BLaER1 treated with 17β-estradiol and CSF1 and Interleukin-3, amounts not matched to agents 10 nM and 100 nM (cell line): ENCODE measurements at regions not wholly inside any gene's neighbourhood (a gene's known extent, or its start where the extent isn't known, plus 50 kb on each side); places are given as distances from the start of the nearest gene placed in this dataset.
A peak's percentile ranks its signal among the peaks of the same experiment; 100 is the strongest.

Source experiments
- H3K27ac ChIP-seq, 11 experiments: shearing (Covaris generic); formaldehyde crosslinking; 2 replicates each; pipeline ENCODE4 v1.8.1; 2022
- H3K27me3 ChIP-seq, 11 experiments: shearing (Covaris generic); formaldehyde crosslinking; 2 replicates each; pipeline ENCODE4 v1.8.1; 2022
- H3K36me3 ChIP-seq, 11 experiments: shearing (Covaris generic); formaldehyde crosslinking; 2 replicates each; pipeline ENCODE4 v1.8.1; 2022
- H3K4me1 ChIP-seq, 10 experiments: shearing (Covaris generic); formaldehyde crosslinking; 2 replicates each; pipeline ENCODE4 v1.8.1; 2022
- H3K4me2 ChIP-seq, 11 experiments: shearing (Covaris generic); formaldehyde crosslinking; 2 replicates each; pipeline ENCODE4 v1.8.1; 2022
- H3K4me3 ChIP-seq, 10 experiments: shearing (Covaris generic); formaldehyde crosslinking; 2 replicates each; pipeline ENCODE4 v1.8.1; 2022
- H3K9ac ChIP-seq, 11 experiments: shearing (Covaris generic); formaldehyde crosslinking; 2 replicates each; pipeline ENCODE4 v1.8.1; 2022
- H3K9me3 ChIP-seq, 11 experiments: shearing (Covaris generic); formaldehyde crosslinking; replicated peaks in 1 of 11; 2 replicates each; pipeline ENCODE4 v1.8.1; 2022
- H4K20me1 ChIP-seq, 11 experiments: shearing (Covaris generic); formaldehyde crosslinking; 2 replicates each; pipeline ENCODE4 v1.8.1; 2022
- Cebpa-rat ChIP-seq, 11 experiments: shearing (Covaris generic); IDR thresholded peaks; 2 replicates each; pipeline ENCODE4 v1.8.1; 2022

DNA sequence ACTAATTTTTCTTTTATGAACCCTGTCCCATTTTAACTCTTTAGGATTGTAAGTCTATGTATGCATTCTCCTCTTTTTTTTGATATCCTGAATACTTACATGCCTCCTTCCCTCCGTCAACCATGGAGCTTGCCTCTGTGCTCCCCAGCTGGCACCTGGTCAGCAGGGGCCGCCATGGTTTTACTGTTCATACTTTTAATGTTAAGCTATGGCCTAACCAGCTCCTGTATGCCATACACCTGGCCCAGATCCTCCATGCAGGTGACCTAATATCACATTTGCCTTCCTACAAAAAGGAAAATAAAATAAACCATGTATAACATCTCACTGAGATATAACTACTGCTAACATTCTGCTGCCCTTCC lies 283.1 kb upstream of the TRIB2 start:
- no peaks in the 10 kb centered on the region for H4K20me1 ChIP-seq
- H3K4me2 ChIP-seq, result no peak overlapping the region
- H3K4me3 ChIP-seq, result no peak overlapping the region
- H3K27me3 ChIP-seq, result no peaks in the 10 kb centered on the region
- no peaks in the 10 kb centered on the region for H3K36me3 ChIP-seq
- H3K4me1 ChIP-seq, result peaks cover 5 to 27% (median 12%) of the 10 kb centered on the region in 10 experiments; a peak in 16 of 20 replicates
- no peak for TF ChIP-seq Cebpa-rat (IDR thresholded peaks at IDR 0.05)
- no peaks in the 10 kb centered on the region for H3K9me3 ChIP-seq
- H3K27ac ChIP-seq, result no peak overlapping the region
- H3K9ac ChIP-seq, result no peak overlapping the region

DNA sequence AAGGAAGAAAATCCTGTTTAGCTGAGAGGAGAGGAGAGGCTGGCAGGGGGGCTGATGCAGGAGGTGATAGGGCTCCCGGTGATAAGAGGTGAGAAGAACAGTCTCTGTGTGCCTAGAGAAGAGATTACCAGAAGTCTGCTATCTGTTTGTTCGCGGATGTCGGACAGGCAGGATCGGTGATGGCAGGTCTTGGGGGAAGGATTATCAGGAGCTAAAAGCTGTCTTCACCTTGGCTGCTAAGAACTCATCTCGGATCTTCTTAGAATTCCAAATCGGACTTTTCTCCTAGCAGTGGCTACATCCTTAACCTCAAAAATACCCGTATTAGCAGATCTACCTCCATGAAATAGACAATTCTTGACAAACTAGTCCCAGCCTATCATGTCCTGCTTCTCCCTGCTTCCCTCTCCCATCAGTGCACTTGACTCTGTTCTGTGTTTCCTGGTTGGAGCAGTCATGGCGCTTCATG lies 282.1 kb upstream of the TRIB2 start:
- TF ChIP-seq Cebpa-rat (IDR thresholded peaks at IDR 0.05), result no peak
- Histone ChIP-seq H4K20me1 (no peaks in the 10 kb centered on the region), H3K36me3 (no peaks in the 10 kb centered on the region), H3K4me2 (no peak overlapping the region), H3K4me3 (no peak overlapping the region), H3K4me1 (peaks cover 5 to 27% (median 12%) of the 10 kb centered on the region in 10 experiments; a peak in 16 of 20 replicates), H3K27ac (no peak overlapping the region), H3K27me3 (no peaks in the 10 kb centered on the region), H3K9ac (no peak overlapping the region), H3K9me3 (no peaks in the 10 kb centered on the region)

DNA sequence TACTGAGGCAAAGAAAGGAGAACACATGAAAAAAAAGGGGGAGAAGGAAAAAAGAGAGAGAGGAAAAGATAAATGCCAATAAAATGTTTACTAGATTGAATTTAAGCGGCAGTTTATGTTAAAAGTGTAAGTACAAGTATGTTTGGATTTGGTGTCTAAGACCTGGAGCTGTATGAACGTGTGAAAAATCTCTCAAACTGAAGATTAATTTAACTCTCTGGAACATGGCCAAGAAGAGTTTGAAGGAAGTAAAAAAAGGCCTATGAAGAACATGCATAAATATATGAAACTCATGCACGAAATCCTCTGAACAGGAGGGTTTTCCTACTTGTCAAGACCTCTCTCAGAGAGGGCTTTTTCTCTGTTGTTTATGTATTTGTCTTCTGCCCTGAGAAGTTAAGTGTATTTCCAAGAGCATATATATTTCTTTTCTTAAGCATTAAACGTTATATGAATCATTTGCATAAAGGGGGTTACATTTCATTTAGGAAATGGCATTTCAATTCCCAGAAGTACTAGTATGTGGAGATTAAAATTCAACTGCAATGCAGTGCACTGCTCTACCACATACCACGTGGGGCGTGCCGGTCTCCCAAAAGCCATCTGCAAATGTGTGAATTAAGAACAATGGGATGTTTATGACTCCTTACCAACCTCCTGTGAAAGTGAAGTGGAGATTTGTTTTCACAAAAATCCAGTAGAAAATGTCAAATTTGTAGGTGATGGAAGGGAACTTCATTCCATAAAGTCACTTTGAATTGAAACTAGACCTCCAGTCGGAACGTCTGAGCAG lies 281.1 kb upstream of the TRIB2 start:
- H3K9ac ChIP-seq, result no peak overlapping the region
- no peaks in the 10 kb centered on the region for H4K20me1 ChIP-seq
- no peaks in the 10 kb centered on the region for H3K36me3 ChIP-seq
- peaks cover 5 to 19% (median 10%) of the 10 kb centered on the region in 10 experiments; a peak in 16 of 20 replicates for H3K4me1 ChIP-seq
- no peak for TF ChIP-seq Cebpa-rat (IDR thresholded peaks at IDR 0.05)
- H3K27me3 ChIP-seq, result no peaks in the 10 kb centered on the region
- H3K4me2 ChIP-seq, result peak overlapping the region in 5 of 11 experiments; percentile 1 to 44 (median 22); a peak in 7 of 22 replicates
- H3K4me3 ChIP-seq, result no peak overlapping the region
- peaks cover 0 to 2% (median 0%) of the 10 kb centered on the region in 11 experiments; a peak in 1 of 22 replicates for H3K9me3 ChIP-seq
- H3K27ac ChIP-seq, result no peak overlapping the region

DNA sequence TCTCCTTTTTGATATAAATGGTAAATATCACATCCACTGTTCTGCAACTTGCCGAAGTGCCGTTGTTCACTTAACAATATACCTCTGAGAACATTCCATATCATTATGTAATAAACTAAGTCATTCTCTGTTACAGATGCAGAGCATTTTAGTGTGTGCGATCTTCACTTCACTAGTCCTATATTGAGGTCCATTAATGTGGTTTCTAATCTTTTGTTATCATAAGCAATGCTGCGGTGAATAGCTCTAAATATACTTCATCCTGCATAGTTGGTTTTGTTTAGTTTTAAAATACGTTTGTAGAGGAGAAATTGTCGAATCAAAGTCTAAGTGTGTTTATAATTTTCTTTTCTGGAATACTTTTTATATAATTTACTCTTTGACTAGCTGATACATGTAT lies 280.3 kb upstream of the TRIB2 start:
- H3K27me3 ChIP-seq, result no peaks in the 10 kb centered on the region
- no peak overlapping the region for H3K9ac ChIP-seq
- peak overlapping the region in 5 of 11 experiments; percentile 2 to 44 (median 15); a peak in 4 of 22 replicates for H3K4me2 ChIP-seq
- H3K9me3 ChIP-seq, result peaks cover 0 to 6% (median 0%) of the 10 kb centered on the region in 11 experiments; a peak in 1 of 22 replicates
- peaks cover under 1 to 13% (median 7%) of the 10 kb centered on the region in 10 experiments; a peak in 15 of 20 replicates for H3K4me1 ChIP-seq
- TF ChIP-seq Cebpa-rat (IDR thresholded peaks at IDR 0.05), result no peak
- H3K36me3 ChIP-seq, result no peaks in the 10 kb centered on the region
- H4K20me1 ChIP-seq, result no peaks in the 10 kb centered on the region
- H3K27ac ChIP-seq, result no peak overlapping the region
- H3K4me3 ChIP-seq, result no peak overlapping the region

DNA sequence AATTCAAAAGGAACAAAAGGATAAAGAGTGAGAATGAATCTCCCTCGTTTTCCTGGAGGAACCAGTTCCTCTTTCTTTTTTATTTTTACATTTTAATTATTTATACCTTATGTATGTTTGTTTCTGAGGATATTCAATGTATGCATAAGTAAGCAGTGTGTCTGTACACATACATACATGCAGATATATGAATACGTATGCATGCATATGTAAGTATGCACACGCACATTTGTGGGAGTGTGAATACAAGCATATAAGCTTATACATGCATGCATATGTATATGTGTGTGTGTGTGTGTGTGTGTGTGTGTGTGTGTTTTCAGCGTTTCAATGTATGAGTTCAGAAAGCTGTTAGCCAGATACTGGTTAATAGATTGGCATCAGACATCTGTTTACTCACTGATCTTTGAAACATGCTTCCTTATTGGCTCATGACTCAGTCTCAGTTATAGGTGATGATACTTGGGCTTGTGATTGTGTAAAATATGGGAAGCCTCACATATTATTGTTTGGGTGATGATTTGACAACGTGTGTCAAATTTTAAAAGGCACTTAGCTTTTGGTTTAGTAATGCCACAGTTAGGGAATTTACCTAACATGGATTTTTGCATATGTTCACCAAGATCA lies 279.7 kb upstream of the TRIB2 start:
- H3K4me1 ChIP-seq, result peaks cover 0 to 13% (median 6%) of the 10 kb centered on the region in 10 experiments; a peak in 8 of 20 replicates
- no peaks in the 10 kb centered on the region for H4K20me1 ChIP-seq
- no peak overlapping the region for H3K9ac ChIP-seq
- H3K27ac ChIP-seq, result no peak overlapping the region
- H3K9me3 ChIP-seq, result peaks cover 0 to 6% (median 0%) of the 10 kb centered on the region in 11 experiments; a peak in 1 of 22 replicates
- no peaks in the 10 kb centered on the region for H3K27me3 ChIP-seq
- H3K36me3 ChIP-seq, result no peaks in the 10 kb centered on the region
- H3K4me2 ChIP-seq, result peak overlapping the region in 4 of 11 experiments; percentile 2 to 44 (median 13); a peak in 4 of 22 replicates
- no peak for TF ChIP-seq Cebpa-rat (IDR thresholded peaks at IDR 0.05)
- H3K4me3 ChIP-seq, result no peak overlapping the region

DNA sequence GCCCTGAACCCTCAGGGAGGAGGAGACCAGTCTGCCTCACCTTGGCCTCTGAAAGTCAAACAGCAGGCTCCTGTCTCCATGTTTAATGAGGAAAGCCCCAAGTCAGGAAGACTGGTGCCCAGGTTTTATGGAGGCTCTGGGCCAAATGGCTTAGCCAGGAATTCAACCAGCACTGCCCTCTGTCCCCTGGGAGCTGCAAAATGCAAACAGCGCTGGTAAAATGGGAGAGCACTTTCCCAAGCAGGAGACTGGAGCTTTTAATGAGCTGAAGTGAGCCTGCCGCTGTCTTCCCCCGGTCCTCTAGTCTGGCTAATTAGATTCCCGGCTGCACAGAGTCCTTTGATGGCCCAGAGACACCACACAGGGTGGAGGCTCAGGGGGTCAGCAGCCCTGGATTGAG lies 276.0 kb upstream of the TRIB2 start:
- H3K27me3 ChIP-seq, result no peaks in the 10 kb centered on the region
- peaks cover 0 to 6% (median 0%) of the 10 kb centered on the region in 11 experiments; a peak in 2 of 22 replicates for H3K9me3 ChIP-seq
- no peak overlapping the region for H3K4me2 ChIP-seq
- no peaks in the 10 kb centered on the region for H3K36me3 ChIP-seq
- H3K9ac ChIP-seq, result no peak overlapping the region
- no peak overlapping the region for H3K27ac ChIP-seq
- peaks cover 0 to 15% (median 4%) of the 10 kb centered on the region in 10 experiments; a peak in 9 of 20 replicates for H3K4me1 ChIP-seq
- no peak for TF ChIP-seq Cebpa-rat (IDR thresholded peaks at IDR 0.05)
- H3K4me3 ChIP-seq, result no peak overlapping the region
- H4K20me1 ChIP-seq, result no peaks in the 10 kb centered on the region

DNA sequence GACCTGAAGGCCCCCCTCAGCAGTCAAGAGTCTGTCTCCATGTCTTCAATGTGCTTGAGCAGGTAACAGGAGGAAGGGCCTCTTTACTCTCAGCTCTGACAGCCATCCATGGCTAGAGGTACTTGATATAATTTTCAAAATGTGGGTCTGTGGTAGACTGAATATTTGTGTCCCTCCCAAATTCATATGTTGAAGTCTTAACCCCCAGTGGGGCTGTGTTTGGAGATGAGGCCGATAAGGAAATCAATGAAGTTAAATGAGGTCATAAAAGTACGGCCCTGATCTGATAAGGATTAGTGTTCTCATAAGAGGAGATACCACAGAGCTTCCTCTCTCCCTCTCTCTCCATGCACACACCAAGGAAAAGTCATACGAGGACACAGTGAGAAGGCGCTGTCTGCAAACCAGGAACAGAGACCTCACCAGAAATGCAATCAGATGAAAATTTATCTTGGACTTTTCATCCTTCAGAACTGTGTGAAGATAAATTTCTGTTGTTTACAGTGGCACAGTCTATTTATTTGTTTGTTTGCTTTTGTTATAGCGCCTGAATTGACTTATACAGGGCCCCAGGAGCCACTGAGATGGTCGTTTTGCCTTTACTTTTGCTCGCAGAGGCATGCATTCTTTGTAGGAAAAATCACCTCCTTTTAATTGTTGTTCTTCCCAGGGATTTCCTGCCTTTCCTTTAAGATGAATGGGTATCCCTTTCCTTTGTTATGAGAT lies 274.8 kb upstream of the TRIB2 start:
- Histone ChIP-seq H3K27ac (no peak overlapping the region), H3K27me3 (no peaks in the 10 kb centered on the region), H3K4me2 (peak overlapping the region in 1 of 11 experiments; percentile 41; a peak in 1 of 22 replicates), H3K9me3 (peaks cover 0 to 6% (median 0%) of the 10 kb centered on the region in 11 experiments; a peak in 2 of 22 replicates), H3K4me1 (peaks cover 0 to 15% (median 0%) of the 10 kb centered on the region in 10 experiments; a peak in 2 of 20 replicates), H4K20me1 (no peaks in the 10 kb centered on the region), H3K4me3 (no peak overlapping the region), H3K9ac (no peak overlapping the region), H3K36me3 (no peaks in the 10 kb centered on the region)
- TF ChIP-seq Cebpa-rat (IDR thresholded peaks at IDR 0.05), result no peak

DNA sequence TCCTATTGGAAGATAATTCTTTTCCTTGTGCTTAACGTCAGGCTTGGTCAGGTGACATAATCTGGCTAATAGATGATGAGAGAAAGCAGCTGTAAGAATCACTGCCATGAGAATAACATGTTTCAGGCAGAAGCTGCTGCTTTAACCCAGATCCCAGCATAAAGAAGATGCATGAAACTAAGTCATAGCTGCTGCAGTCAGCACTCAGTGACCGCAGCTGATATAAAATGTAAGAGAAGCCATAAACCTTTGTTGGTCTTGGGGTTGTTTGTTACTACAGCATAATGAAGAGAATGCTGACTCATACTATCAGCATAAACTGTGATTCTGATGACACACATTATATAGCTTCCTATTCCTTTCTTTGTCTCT lies 274.3 kb upstream of the TRIB2 start:
- H3K9ac ChIP-seq, result no peak overlapping the region
- H3K4me2 ChIP-seq, result peak overlapping the region in 1 of 11 experiments; percentile 41; a peak in 2 of 22 replicates
- H3K4me1 ChIP-seq, result peaks cover 0 to 9% (median 0%) of the 10 kb centered on the region in 10 experiments; a peak in 1 of 20 replicates
- no peaks in the 10 kb centered on the region for H3K27me3 ChIP-seq
- no peaks in the 10 kb centered on the region for H3K36me3 ChIP-seq
- H3K27ac ChIP-seq, result no peak overlapping the region
- H4K20me1 ChIP-seq, result no peaks in the 10 kb centered on the region
- no peak overlapping the region for H3K4me3 ChIP-seq
- H3K9me3 ChIP-seq, result peaks cover 0 to 6% (median 0%) of the 10 kb centered on the region in 11 experiments; a peak in 2 of 22 replicates
- no peak for TF ChIP-seq Cebpa-rat (IDR thresholded peaks at IDR 0.05)
